Uterus (tissue), 2 donors: ENCODE measurements at regions not wholly inside any gene's neighbourhood (a gene's known extent, or its start where the extent isn't known, plus 50 kb on each side); places are given as distances from the start of the nearest gene placed in this dataset.

Source experiments
- POLR2A ChIP-seq, 2 donors: fragments of 450-650 bp; IDR thresholded peaks; one replicate each; pipeline ENCODE4 v1.6.1; 2016; ENCODE audit warnings: antibody characterized with exemption in 2 of 2, mild to moderate bottlenecking in 1 of 2, moderate library complexity in 1 of 2
- TF ChIP-seq, protein P1 (sequence below), 4 experiments: fragments of 200-600 bp in 2 of 4; fragments of 450-650 bp in 2 of 4; sonication (generic) in 2 of 4; IDR thresholded peaks; one replicate each; pipeline ENCODE4 v1.5.1; 2016 to 2019; ENCODE audit warnings: antibody characterized with exemption in 4 of 4, mild to moderate bottlenecking in 2 of 4, moderate library complexity in 1 of 4

DNA sequence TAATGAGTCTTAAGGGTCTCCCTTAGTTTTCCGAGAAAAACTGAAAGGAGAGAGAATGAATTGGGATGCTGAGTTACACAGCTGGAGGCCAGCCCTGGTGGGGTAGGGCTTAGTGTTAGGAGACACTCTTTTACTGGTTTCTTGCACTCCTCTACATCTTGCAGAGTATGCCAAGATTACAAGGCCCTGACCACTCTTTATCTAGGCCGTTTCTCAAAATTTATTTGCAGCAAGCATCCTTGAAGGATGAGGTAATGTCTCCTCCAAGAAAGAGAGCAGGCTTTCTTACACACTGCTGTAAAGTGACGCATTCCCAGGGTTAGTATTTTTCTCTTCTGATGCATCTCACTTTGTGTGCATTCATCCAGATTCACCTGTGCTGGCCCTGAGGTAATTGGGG, 166.2 kb downstream of the TDRD15 start:
- no peak for TF ChIP-seq POLR2A (IDR thresholded peaks at IDR 0.05)
- TF ChIP-seq, protein P1, sequence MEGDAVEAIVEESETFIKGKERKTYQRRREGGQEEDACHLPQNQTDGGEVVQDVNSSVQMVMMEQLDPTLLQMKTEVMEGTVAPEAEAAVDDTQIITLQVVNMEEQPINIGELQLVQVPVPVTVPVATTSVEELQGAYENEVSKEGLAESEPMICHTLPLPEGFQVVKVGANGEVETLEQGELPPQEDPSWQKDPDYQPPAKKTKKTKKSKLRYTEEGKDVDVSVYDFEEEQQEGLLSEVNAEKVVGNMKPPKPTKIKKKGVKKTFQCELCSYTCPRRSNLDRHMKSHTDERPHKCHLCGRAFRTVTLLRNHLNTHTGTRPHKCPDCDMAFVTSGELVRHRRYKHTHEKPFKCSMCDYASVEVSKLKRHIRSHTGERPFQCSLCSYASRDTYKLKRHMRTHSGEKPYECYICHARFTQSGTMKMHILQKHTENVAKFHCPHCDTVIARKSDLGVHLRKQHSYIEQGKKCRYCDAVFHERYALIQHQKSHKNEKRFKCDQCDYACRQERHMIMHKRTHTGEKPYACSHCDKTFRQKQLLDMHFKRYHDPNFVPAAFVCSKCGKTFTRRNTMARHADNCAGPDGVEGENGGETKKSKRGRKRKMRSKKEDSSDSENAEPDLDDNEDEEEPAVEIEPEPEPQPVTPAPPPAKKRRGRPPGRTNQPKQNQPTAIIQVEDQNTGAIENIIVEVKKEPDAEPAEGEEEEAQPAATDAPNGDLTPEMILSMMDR (IDR thresholded peaks at IDR 0.05), result no peak
